Fibroblast of skin of abdomen (primary cell): ENCODE measurements at regions not wholly inside any gene's neighbourhood (a gene's known extent, or its start where the extent isn't known, plus 50 kb on each side); places are given as distances from the start of the nearest gene placed in this dataset.
"Not testable (repeated sequence)": the region's sequence is repeated elsewhere in the genome, so short reads cannot be mapped to it uniquely, and the experiment has no call there.

Experiments
- DNase-seq: peaks from one replicate; pipeline ENCODE4 v3.0.0-alpha.2; 2013

GRCh38 chr2:175829741-175830140 lies 172.3 kb downstream of the LNPK start:
- no peak for DNase-seq

- DNase-seq, result no peak
Measured at GRCh38 chr2:175827856-175828255, 174.2 kb downstream of the LNPK start.

GRCh38 chr2:175824243-175824642 lies 177.8 kb downstream of the LNPK start:
- peak; percentile 30 for DNase-seq

GRCh38 chr2:175823707-175824073 lies 178.4 kb downstream of the LNPK start:
- DNase-seq, result no peak

- no peak for DNase-seq
Measured at GRCh38 chr2:175823002-175823706, 178.9 kb downstream of the LNPK start.

- DNase-seq, result no peak
Measured at GRCh38 chr2:175817221-175817620, 184.8 kb downstream of the LNPK start.

GRCh38 chr2:175815537-175815936 lies 186.5 kb downstream of the LNPK start:
- peak; percentile 16 for DNase-seq

- peak; percentile 12 for DNase-seq
Measured at GRCh38 chr2:175811971-175812370, 190.1 kb downstream of the LNPK start.

- no peak for DNase-seq
Measured at GRCh38 chr2:175808858-175809257, 193.2 kb downstream of the LNPK start.

- no peak for DNase-seq
Measured at GRCh38 chr2:175808078-175808477, 194.0 kb downstream of the LNPK start.

GRCh38 chr2:175807031-175807873 lies 194.8 kb downstream of the LNPK start:
- DNase-seq, result peak; percentile 39

GRCh38 chr2:175806570-175806969 lies 195.5 kb downstream of the LNPK start:
- no peak for DNase-seq

GRCh38 chr2:175806125-175806490 lies 196.0 kb downstream of the LNPK start:
- DNase-seq, result no peak

GRCh38 chr2:175805442-175806124 lies 196.5 kb downstream of the LNPK start:
- no peak for DNase-seq

GRCh38 chr2:175804122-175804521 lies 197.9 kb downstream of the LNPK start:
- DNase-seq, result no peak

- not testable (repeated sequence) for DNase-seq
Measured at GRCh38 chr2:175796422-175796821, 205.6 kb downstream of the LNPK start.

GRCh38 chr2:175793648-175794047 lies 208.4 kb downstream of the LNPK start:
- no peak for DNase-seq

- no peak for DNase-seq
Measured at GRCh38 chr2:175792881-175793280, 209.2 kb downstream of the LNPK start.

- no peak for DNase-seq
Measured at GRCh38 chr2:175792199-175792598, 209.9 kb downstream of the LNPK start.

- no peak for DNase-seq
Measured at GRCh38 chr2:175786471-175787124, 215.5 kb downstream of the LNPK start.

- not testable (repeated sequence) for DNase-seq
Measured at GRCh38 chr2:175777337-175777736, 224.7 kb downstream of the LNPK start.

GRCh38 chr2:175769200-175769599 lies 232.9 kb downstream of the LNPK start:
- DNase-seq, result peak; percentile 10

GRCh38 chr2:175766880-175767279 lies 235.2 kb downstream of the LNPK start:
- peak; percentile 10 for DNase-seq
